Coronary artery (tissue), 2 donors: ENCODE measurements at regions not wholly inside any gene's neighbourhood (a gene's known extent, or its start where the extent isn't known, plus 50 kb on each side); places are given as distances from the start of the nearest gene placed in this dataset.
"Not testable (repeated sequence)": the region's sequence is repeated elsewhere in the genome, so short reads cannot be mapped to it uniquely, and the experiment has no call there.

Source experiments
- DNase-seq: peaks from one replicate; pipeline ENCODE4 v3.0.0-alpha.2; 2017; ENCODE audit warnings: low spot score
- H3K27ac ChIP-seq, 2 donors: fragments of 200-600 bp; sonication (generic); one replicate each; pipeline ENCODE4 v1.5.1; 2016 to 2019
- H3K4me3 ChIP-seq: fragments of 200-600 bp; sonication (generic); 2 replicates; pipeline ENCODE4 v1.5.1; 2016; ENCODE audit warnings: mild to moderate bottlenecking, moderate library complexity
- TF ChIP-seq, protein P1 (sequence below): fragments of 200-600 bp; sonication (generic); IDR thresholded peaks from one replicate; pipeline ENCODE4 v1.5.1; 2019; ENCODE audit warnings: antibody characterized with exemption

DNA sequence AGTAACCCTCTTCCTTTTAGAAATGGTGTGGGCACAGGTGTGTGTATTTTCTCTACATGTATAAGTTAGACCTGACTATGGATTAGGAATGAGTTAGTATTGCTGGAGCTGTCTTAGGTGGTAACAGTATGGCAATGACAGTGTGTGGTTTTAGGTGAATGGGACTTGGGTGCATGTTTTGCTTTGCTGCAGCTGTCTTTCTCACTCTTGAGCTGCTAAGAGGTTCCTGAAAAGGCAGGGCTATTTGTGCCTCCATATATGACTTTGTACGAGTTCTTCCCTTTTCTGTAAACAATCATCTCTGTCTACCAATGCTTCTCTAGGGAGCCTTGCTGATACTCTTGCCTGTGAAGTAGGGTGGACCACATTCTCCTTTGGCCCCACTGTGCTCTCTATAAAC lies 234.8 kb upstream of the HHIP start:
- H3K4me3 ChIP-seq, result no peak overlapping the region
- no peak for DNase-seq
- no peak overlapping the region for H3K27ac ChIP-seq
- TF ChIP-seq, protein P1, sequence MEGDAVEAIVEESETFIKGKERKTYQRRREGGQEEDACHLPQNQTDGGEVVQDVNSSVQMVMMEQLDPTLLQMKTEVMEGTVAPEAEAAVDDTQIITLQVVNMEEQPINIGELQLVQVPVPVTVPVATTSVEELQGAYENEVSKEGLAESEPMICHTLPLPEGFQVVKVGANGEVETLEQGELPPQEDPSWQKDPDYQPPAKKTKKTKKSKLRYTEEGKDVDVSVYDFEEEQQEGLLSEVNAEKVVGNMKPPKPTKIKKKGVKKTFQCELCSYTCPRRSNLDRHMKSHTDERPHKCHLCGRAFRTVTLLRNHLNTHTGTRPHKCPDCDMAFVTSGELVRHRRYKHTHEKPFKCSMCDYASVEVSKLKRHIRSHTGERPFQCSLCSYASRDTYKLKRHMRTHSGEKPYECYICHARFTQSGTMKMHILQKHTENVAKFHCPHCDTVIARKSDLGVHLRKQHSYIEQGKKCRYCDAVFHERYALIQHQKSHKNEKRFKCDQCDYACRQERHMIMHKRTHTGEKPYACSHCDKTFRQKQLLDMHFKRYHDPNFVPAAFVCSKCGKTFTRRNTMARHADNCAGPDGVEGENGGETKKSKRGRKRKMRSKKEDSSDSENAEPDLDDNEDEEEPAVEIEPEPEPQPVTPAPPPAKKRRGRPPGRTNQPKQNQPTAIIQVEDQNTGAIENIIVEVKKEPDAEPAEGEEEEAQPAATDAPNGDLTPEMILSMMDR, result no peak

GRCh38 chr4:144411700-144412099 lies 234.3 kb upstream of the HHIP start:
- Histone ChIP-seq H3K27ac (no peak overlapping the region), H3K4me3 (no peak overlapping the region)
- TF ChIP-seq, protein P1, result no peak

GRCh38 chr4:144421056-144421455 lies 224.9 kb upstream of the HHIP start:
- Histone ChIP-seq H3K27ac (no peak overlapping the region), H3K4me3 (no peak overlapping the region)
- TF ChIP-seq, protein P1, result no peak
- DNase-seq, result no peak

More at GRCh38 chr4:144411700-144412099, 234.3 kb upstream of the HHIP start:
- no peak for DNase-seq

DNA sequence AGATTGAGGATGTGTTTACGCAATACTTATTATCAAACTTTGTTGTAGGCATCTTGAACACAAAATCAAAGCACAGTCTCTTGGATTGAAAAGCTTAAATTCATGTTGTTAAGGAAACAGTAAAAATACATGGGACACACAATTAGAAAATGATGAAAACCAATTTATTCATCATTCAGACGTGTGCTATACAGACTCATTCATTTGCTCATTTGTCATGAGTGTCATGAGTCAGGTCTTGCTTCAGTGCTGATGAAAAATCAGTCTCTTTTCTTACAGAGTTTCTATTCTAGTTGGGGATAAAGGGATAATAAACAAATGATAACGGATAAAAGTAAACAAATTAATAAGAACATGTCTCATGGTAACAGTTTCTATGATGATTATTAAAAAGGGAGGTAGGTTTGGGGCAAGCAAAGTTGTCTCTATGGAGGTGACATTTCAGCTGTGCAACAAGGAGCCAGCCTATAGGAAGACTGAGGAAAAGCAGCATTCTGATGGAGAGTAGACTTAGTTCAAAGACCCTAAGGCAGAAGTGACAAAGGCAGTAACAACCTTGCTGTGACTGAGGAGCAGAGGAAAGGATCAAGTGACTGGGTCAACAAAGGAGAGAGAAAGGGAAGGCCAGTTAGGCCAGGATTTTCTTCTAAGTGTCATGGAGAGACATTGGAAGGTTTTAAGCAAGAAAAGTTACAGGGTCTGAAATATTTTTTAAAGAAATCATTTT lies 224.0 kb upstream of the HHIP start:
- Histone ChIP-seq H3K4me3 (no peak overlapping the region), H3K27ac (no peak overlapping the region)
- no peak for DNase-seq
- TF ChIP-seq, protein P1, result no peak

DNA sequence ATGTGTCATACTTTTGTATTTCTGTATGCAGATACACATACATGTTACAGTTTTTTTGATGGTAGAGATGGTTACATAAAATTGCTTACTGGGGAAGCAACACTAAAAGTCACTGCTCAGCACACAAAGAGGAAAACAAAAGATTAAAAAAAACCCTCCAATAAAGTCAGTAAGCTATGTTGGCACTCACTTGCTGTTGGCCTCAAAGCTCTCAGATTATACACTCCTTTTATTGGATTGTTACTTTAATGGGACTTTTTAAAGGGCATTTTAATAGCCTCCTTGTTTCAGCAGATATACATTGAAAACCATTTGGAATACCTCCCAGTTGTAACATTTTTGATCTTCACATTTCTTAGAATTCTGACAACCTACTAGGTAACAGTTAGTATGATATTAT lies 222.0 kb upstream of the HHIP start:
- Histone ChIP-seq H3K4me3 (no peak overlapping the region), H3K27ac (no peak overlapping the region)
- no peak for DNase-seq
- TF ChIP-seq, protein P1, result no peak

GRCh38 chr4:144426023-144426422 lies 219.9 kb upstream of the HHIP start:
- H3K4me3 ChIP-seq, DNase-seq, H3K27ac ChIP-seq: not testable (repeated sequence)

DNA sequence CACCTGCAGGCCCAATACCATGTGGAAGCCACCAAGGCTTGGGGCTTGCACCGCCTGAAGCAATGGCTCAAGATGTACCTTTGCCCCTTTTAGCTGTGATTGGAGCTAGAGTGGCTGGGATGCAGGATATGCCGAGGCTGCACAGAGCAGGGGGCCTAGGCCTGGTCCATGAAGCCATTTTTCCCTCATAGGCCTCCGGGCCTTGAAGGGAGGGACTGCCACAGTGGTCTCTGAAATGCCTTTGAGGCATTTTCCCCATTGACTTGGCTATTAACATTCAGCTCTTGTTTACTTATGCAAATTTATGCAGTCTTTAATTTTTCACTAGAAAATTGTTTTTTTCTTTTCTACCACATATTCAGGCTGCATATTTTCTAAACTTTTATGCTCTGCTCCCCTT lies 203.2 kb upstream of the HHIP start:
- TF ChIP-seq, protein P1, result no peak
- Histone ChIP-seq H3K27ac (no peak overlapping the region), H3K4me3 (no peak overlapping the region)
- DNase-seq, result no peak
